Adrenal gland (tissue), 9 donors: ENCODE measurements at regions not wholly inside any gene's neighbourhood (a gene's known extent, or its start where the extent isn't known, plus 50 kb on each side); places are given as distances from the start of the nearest gene placed in this dataset.

Source experiments
- DNase-seq, 7 donors: peaks; one replicate each; pipeline ENCODE4 v3.0.0-alpha.2; 2019 to 2020
- H3K27ac ChIP-seq, 5 donors: fragments of 200-600 bp; sonication (generic) in 4 of 5; 1 replicate in 3 of 5; 2 replicates in 2 of 5; pipeline versions ENCODE4 v1.5.1 to v1.8.0; 2016 to 2020; ENCODE audit warnings: mild to moderate bottlenecking in 1 of 5
- H3K27me3 ChIP-seq: fragments of 200-600 bp; 2 replicates; pipeline ENCODE4 v1.8.0; 2021
- H3K36me3 ChIP-seq, 2 donors: fragments of 200-600 bp; replicated peaks in 1 of 2; 1 replicate in 1 of 2; 2 replicates in 1 of 2; pipeline versions ENCODE4 v1.5.1 to v1.8.0; 2018 to 2022
- H3K4me1 ChIP-seq, 2 donors: fragments of 200-600 bp; replicated peaks in 1 of 2; 1 replicate in 1 of 2; 2 replicates in 1 of 2; pipeline versions ENCODE4 v1.5.1 to v1.8.0; 2018 to 2021
- H3K4me3 ChIP-seq, 4 donors: fragments of 200-600 bp; sonication (generic) in 3 of 4; one replicate each; pipeline ENCODE4 v1.5.1; 2016 to 2018
- H3K9me3 ChIP-seq, 3 donors: fragments of 200-600 bp; sonication (generic) in 1 of 3; replicated peaks in 1 of 3; 1 replicate in 2 of 3; 2 replicates in 1 of 3; pipeline versions ENCODE4 v1.5.1 to v1.8.0; 2016 to 2021
- CTCF ChIP-seq, 6 experiments: fragments of 450-650 bp in 4 of 6; fragments of 200-600 bp in 2 of 6; sonication (generic) in 1 of 6; IDR thresholded peaks; 1 replicate in 5 of 6; 2 replicates in 1 of 6; pipeline versions ENCODE4 v1.5.1 to v1.8.0; 2016 to 2021; ENCODE audit warnings: antibody characterized with exemption in 6 of 6, mild to moderate bottlenecking in 2 of 6, moderate library complexity in 1 of 6
- POLR2A ChIP-seq, 2 donors: fragments of 450-650 bp; IDR thresholded peaks; one replicate each; pipeline ENCODE4 v1.6.1; 2017; ENCODE audit warnings: antibody characterized with exemption in 2 of 2, mild to moderate bottlenecking in 2 of 2, moderate library complexity in 1 of 2
- WGBS, 4 donors: extraction: QIAGEN DNeasy Blood & Tissue Kit in 2 of 4; methylation state at CpG; one replicate each; pipeline versions ENCODE4 v1.1.5 to v1.1.7; 2013 to 2017; 5-methylcytosine and 5-hydroxymethylcytosine counted together
- intact Hi-C, 2 donors: fragments of 100-400 bp; cut with DNase I; formaldehyde crosslinking; loops; one replicate each; pipeline versions ENCODE4 v1.14.1 to v1.15.0; 2022 to 2023
- donor health status: healthy with polysubstance abuse.
- donor health status: Bipolar disorder and iron deficiency.
- donor health status: DM: yes; HTN: yes; CAD: no.
- donor health status: DM: no; HTN: no; CAD: no.
- donor health status: DM: no; HTN: no; CAD: no.

- WGBS, 4 donors = 60 to 68% (median 63%) methylated on average over 4 of the region's 4 CpGs
- DNase-seq = no peak
- Histone ChIP-seq H3K27me3 (peaks cover 4% of the 10 kb centered on the region), H3K36me3 (no peaks in the 10 kb centered on the region), H3K4me1 (no peaks in the 10 kb centered on the region), H3K4me3 (no peak overlapping the region), H3K9me3 (no peaks in the 10 kb centered on the region), H3K27ac (no peak overlapping the region)
- intact Hi-C loops = no loop called here
- no peak for TF ChIP-seq POLR2A (IDR thresholded peaks at IDR 0.05)
- no peak for TF ChIP-seq CTCF (IDR thresholded peaks at IDR 0.05)
Observed at GRCh38 chr13:91207261-91207660, 140.2 kb upstream of the MIR17HG start.

GRCh38 chr13:91211510-91211909, 136.0 kb upstream of the MIR17HG start:
- H3K4me1 ChIP-seq = no peaks in the 10 kb centered on the region
- peaks cover 4% of the 10 kb centered on the region for H3K27me3 ChIP-seq
- DNase-seq = no peak
- H3K36me3 ChIP-seq = no peaks in the 10 kb centered on the region
- H3K27ac ChIP-seq = no peak overlapping the region
- H3K4me3 ChIP-seq = no peak overlapping the region
- no peaks in the 10 kb centered on the region for H3K9me3 ChIP-seq
- TF ChIP-seq POLR2A (IDR thresholded peaks at IDR 0.05) (no peak), CTCF (IDR thresholded peaks at IDR 0.05) (no peak)
- WGBS, 4 donors = 32 to 43% (median 38%) methylated on average over 3 of the region's 3 CpGs
- intact Hi-C loops = no loop called here

GRCh38 chr13:91212231-91212630, 135.3 kb upstream of the MIR17HG start:
- H3K27me3 ChIP-seq = peaks cover 9% of the 10 kb centered on the region
- H3K4me1 ChIP-seq = no peaks in the 10 kb centered on the region
- intact Hi-C loops = no loop called here
- WGBS, 4 donors = 33 to 45% (median 36%) methylated on average over 5 of the region's 5 CpGs
- no peak overlapping the region for H3K27ac ChIP-seq
- no peak overlapping the region for H3K4me3 ChIP-seq
- TF ChIP-seq POLR2A (IDR thresholded peaks at IDR 0.05) (no peak), CTCF (IDR thresholded peaks at IDR 0.05) (no peak)
- no peaks in the 10 kb centered on the region for H3K36me3 ChIP-seq
- DNase-seq = no peak
- H3K9me3 ChIP-seq = no peaks in the 10 kb centered on the region

- intact Hi-C loops = no loop called here
- Histone ChIP-seq H3K9me3 (no peaks in the 10 kb centered on the region), H3K27ac (no peak overlapping the region), H3K36me3 (no peaks in the 10 kb centered on the region), H3K4me3 (no peak overlapping the region), H3K27me3 (peaks cover 11% of the 10 kb centered on the region), H3K4me1 (no peaks in the 10 kb centered on the region)
- TF ChIP-seq CTCF (IDR thresholded peaks at IDR 0.05) (no peak), POLR2A (IDR thresholded peaks at IDR 0.05) (no peak)
- DNase-seq = no peak
- 34 to 49% (median 47%) methylated on average over 2 of the region's 2 CpGs for WGBS, 4 donors
Observed at GRCh38 chr13:91214031-91214430, 133.5 kb upstream of the MIR17HG start.
